Kidney tubule cell (primary cell): ENCODE measurements at regions not wholly inside any gene's neighbourhood (a gene's known extent, or its start where the extent isn't known, plus 50 kb on each side); places are given as distances from the start of the nearest gene placed in this dataset.
"Not testable (repeated sequence)": the region's sequence is repeated elsewhere in the genome, so short reads cannot be mapped to it uniquely, and the experiment has no call there.

ENCODE experiments used
- DNase-seq: peaks from one replicate; pipeline ENCODE4 v3.0.0-alpha.2; 2018; ENCODE audit warnings: low spot score

- DNase-seq, result no peak
Observed at GRCh38 chr6:147911686-147912085, 403.2 kb downstream of the SAMD5 start.

- DNase-seq, result no peak
Observed at GRCh38 chr6:147922799-147923198, 414.3 kb downstream of the SAMD5 start.

DNA sequence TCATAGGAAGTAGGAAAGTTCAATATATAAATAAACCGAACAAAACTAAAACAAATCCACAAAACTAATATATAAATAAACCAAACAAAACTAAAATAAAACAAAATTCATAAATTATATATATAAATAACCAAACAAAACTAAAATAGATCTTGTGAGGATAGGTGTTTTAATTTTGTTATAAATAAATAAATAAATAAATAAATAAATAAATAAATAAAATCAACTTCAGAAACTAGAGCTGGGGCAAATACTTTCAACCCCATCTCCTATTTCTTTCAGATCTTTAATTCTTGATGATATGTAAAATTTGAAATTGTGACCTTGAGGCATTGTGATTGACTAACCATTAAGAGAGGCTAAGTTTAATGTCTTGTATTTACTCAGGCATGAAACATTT is 416.1 kb downstream of the SAMD5 start:
- no peak for DNase-seq

DNA sequence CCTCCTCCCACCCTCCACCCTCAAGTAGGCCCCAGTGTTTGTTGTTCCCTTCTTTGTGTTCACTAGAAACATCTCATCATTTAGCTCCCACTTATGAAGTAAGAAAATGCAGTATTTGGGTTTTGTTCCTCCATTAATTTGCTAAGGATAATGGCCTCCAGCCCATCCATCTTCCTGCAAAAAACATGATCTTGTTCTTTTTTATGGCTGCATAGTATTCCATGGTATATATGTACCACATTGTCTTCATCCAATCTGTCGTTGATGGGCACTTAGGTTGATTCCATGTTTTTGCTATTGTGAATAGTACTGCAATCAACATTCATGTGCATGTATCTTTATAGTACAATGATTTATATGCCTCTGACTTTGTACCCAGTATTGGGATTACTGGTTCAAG is 416.8 kb upstream of the SASH1 start:
- DNase-seq, result no peak

GRCh38 chr6:147930745-147931144 is 411.9 kb upstream of the SASH1 start:
- DNase-seq, result peak; percentile 7

GRCh38 chr6:147933224-147933623 is 409.4 kb upstream of the SASH1 start:
- DNase-seq, result no peak

DNA sequence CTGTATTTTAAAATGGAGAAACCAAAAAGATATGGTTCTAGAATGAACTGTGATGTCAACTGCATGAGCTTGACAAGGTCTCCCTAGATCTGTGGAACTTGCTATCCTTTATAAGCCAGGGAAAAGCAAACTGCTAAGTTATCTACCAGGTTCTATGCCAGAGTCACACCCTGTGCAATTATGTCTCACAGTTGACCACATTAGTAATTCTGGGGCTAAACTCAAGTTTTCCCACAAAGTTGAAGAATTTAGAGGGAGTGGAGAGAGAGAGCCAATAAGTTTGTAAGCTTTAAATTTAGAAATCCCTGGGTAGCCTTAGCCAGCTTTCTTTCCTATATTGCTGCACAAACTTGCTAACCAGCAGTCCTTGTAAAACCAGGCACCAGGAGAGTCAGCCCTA is 407.0 kb upstream of the SASH1 start:
- DNase-seq, result no peak

GRCh38 chr6:147936703-147937470 is 405.8 kb upstream of the SASH1 start:
- peak; percentile 41 for DNase-seq

GRCh38 chr6:147941143-147941542 is 401.5 kb upstream of the SASH1 start:
- peak; percentile 64 for DNase-seq

GRCh38 chr6:147942363-147942762 is 400.3 kb upstream of the SASH1 start:
- no peak for DNase-seq

DNA sequence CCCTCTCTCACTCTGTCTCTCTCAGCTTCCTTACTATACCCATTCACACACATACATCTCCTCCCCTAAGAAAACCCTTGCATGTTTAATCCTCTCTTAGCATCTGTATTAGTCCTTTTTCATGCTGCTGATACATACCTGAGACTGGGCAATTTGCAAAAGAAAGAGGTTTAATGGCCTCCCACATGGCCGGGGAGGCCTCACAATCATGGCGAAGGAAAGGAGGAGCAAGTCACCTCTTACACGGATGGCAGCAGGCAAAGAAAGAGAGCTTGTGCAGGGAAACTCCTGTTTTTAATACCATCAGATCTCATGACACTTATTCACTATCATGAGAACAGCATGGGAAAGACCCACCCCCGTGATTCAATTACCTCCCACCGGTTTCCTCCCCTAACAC is 398.5 kb upstream of the SASH1 start:
- no peak for DNase-seq

DNA sequence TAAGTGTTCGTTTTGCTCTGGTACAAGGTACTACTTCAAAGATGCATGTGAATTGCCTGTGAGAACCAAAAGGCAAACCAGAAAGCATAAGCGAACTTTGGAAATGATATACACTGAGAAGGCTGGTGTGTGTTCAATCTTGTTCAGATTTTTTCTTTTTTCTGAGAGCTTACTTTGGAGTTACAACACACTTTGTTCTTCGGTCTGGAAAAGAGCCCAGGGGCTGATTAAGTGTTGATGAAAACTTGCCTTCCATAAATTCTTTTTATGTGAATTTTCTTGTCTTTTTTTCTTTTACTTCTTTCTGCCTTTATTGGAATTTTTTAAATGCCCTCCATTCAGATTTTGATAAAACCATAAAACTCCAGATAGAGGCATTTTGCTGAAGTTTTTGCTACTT is 395.1 kb upstream of the SASH1 start:
- no peak for DNase-seq

DNA sequence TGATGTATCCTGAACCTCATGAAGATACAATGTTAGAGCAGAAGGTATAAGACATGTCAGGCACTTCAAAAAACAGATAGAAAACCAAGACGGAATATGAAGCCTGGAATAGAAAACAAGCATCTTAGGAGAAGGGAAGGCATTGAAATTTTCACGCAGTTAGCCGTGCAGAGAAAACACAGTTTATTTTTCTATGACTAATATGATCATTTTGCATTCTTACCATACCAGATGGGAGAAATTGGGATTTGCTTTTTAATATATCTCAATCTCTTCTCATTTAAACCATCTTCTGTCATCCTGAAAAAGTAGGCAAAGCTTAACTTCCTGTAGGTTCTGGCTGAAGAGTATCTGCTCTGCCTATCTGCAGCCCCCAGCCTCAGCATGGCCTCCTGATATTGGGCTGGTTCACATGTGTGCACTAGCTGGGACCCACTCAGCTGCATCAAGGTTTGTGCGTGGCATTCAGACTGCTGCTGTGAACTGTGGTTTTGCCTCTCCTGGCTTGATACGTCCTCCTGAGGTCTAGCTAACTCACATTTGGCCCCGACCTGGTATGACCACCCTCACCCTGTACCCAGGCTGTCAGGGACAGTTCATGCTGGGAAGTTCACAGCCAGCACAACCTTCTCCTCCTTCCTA is 392.5 kb upstream of the SASH1 start:
- DNase-seq, result peak; percentile 29

GRCh38 chr6:147950623-147950987 is 392.0 kb upstream of the SASH1 start:
- no peak for DNase-seq

DNA sequence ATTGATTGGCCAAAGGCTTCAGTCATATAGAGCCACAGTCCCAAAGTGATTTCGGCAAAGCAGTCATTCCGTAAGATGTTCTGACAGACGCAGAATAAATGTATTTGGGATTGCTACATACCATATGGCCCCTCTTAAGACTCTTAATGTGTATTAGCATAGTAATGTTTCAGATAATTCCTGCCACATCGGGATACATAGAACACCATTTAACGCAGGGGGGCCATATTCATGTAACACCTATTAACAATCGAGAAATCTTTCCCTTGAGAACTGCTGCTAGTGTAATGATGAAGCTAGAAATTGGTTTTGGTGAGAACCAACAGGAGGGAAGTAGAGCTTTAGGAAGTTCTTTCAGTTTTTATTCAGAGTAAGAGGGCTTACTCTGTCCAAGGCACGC is 390.9 kb upstream of the SASH1 start:
- DNase-seq, result no peak

- DNase-seq, result peak; percentile 62
Observed at GRCh38 chr6:147954938-147955337, 387.7 kb upstream of the SASH1 start.

DNA sequence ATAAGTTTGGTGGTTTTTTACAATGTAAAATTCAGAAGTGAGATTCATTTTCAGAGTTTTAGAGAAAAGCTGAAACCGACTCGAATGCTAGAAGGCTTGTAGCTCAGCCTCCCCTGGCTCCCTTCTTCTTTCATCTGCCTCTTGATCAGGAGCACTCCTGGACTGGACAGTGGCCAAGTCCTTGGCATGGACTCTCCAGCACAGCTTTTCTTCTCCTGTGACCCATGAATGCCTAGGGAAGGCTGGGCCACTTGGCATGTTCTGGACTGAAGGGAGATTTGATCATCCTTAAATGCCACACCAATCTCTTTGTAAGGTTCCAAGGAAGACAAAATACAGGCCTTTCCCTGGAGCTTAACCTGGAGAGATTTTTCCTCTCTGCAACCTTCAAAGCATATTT is 384.0 kb upstream of the SASH1 start:
- no peak for DNase-seq

GRCh38 chr6:147961481-147962141 is 381.0 kb upstream of the SASH1 start:
- no peak for DNase-seq

DNA sequence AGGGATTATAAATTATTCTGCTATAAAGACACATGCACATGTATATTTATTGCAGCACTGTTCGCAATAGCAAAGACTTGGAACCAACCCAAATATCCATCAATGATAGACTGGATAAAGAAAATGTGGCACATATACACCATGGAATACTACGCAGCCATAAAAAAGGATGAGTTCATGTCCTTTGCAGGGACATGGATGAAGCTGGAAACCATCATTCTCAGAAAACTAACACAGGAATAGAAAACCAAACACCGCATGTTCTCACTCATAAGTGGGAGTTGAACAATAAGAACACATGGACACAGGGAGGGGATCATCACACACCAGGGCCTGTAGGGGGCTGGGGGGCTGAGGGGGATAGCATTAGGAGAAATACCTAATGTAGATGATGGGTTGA is 377.2 kb upstream of the SASH1 start:
- DNase-seq, result not testable (repeated sequence)

DNA sequence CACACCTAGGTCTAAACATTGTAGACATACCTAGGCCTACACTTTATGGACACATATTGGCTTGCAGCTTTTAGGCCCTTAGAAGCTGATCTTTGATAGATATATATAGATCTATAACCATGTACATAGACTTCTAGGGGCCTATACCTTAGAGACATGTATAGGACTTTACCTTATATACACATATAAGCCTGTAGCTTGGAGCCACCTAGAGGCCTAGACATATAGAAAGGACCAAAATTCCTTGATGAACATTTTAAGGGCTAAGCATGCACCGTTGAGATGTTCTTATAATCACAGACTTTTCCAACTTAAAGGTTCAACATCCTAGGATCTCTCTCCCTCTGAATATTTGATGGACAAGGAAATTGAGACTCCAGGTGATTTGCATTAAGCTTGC is 371.7 kb upstream of the SASH1 start:
- no peak for DNase-seq

DNA sequence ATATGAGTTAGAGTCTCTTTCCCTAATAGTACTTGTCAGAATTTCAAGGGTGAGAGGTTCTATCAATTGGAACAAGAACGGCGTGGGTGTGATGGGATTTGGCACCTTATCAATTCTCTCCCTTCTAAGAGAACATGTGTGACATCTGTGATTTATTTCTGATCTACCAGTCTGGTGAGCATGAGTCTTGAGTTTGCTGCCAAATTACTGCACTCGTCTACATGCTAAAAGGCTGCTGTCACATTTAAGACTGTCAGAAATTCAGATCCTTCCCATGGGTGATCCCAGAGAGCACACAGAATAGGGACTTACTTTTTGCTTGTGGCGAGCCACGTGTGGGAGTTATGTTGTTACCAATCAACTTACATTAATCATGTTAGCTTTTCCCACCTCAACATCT is 370.2 kb upstream of the SASH1 start:
- DNase-seq, result no peak

GRCh38 chr6:147973806-147974205 is 368.8 kb upstream of the SASH1 start:
- DNase-seq, result no peak

DNA sequence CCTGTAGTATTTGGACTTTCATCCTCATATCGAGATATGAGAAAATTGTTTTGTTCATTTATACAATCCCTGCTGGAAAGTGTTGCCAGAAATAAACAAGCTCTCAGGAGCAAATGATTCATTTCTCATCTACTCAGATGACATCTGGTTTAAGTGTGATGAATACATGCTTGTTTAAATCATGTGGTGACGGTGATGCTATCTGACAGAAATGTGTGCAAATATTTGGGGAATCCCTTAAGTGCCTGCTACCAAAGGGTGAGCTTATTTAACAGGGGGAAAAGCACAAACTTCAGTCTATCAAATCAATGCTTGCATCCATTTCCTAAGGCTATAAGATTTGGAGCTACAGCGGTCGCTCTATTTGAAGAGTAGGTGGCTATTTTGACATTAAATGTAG is 368.3 kb upstream of the SASH1 start:
- peak; percentile 83 for DNase-seq
